H7 (cell line): ENCODE measurements at regions not wholly inside any gene's neighbourhood (a gene's known extent, or its start where the extent isn't known, plus 50 kb on each side); places are given as distances from the start of the nearest gene placed in this dataset.
"Not testable (repeated sequence)": the region's sequence is repeated elsewhere in the genome, so short reads cannot be mapped to it uniquely, and the experiment has no call there.

ENCODE experiments used
- DNase-seq: peaks from one replicate; pipeline ENCODE4 v3.0.0; 2012
- H3K27me3 ChIP-seq: 2 replicates; pipeline ENCODE4 v1.6.0; 2011; ENCODE audit warnings: mild to moderate bottlenecking, low read length; ENCODE audit not compliant: control insufficient read depth, insufficient read depth
- H3K36me3 ChIP-seq: replicated peaks from 2 replicates; pipeline ENCODE4 v1.5.1; 2011; ENCODE audit warnings: low read length; ENCODE audit not compliant: control insufficient read depth, insufficient read depth
- H3K4me3 ChIP-seq: 2 replicates; pipeline ENCODE4 v1.5.1; 2011; ENCODE audit warnings: low read depth, mild to moderate bottlenecking, control low read depth, low read length, moderate library complexity; ENCODE audit not compliant: insufficient read depth

- no peaks in the 10 kb centered on the region for H3K36me3 ChIP-seq
- no peak overlapping the region for H3K4me3 ChIP-seq
- DNase-seq: no peak
- H3K27me3 ChIP-seq: no peaks in the 10 kb centered on the region
Measured at GRCh38 chr6:55937951-55938690, 62.7 kb upstream of the BMP5 start.

- DNase-seq: no peak
- no peaks in the 10 kb centered on the region for H3K27me3 ChIP-seq
- H3K4me3 ChIP-seq: no peak overlapping the region
- no peaks in the 10 kb centered on the region for H3K36me3 ChIP-seq
Measured at GRCh38 chr6:55937261-55937947, 62.0 kb upstream of the BMP5 start.

- no peak for DNase-seq
- H3K36me3 ChIP-seq: no peaks in the 10 kb centered on the region
- no peak overlapping the region for H3K4me3 ChIP-seq
- no peaks in the 10 kb centered on the region for H3K27me3 ChIP-seq
Measured at GRCh38 chr6:55931101-55931500, 55.7 kb upstream of the BMP5 start.

GRCh38 chr6:55927713-55928112 lies 52.3 kb upstream of the BMP5 start:
- not testable (repeated sequence) for H3K4me3 ChIP-seq, H3K27me3 ChIP-seq, DNase-seq, H3K36me3 ChIP-seq

- no peaks in the 10 kb centered on the region for H3K36me3 ChIP-seq
- no peaks in the 10 kb centered on the region for H3K27me3 ChIP-seq
- DNase-seq: no peak
- H3K4me3 ChIP-seq: no peak overlapping the region
Measured at GRCh38 chr6:55925292-55925691, 49.9 kb upstream of the BMP5 start.
